Naive B cell (primary cell): ENCODE measurements at regions not wholly inside any gene's neighbourhood (a gene's known extent, or its start where the extent isn't known, plus 50 kb on each side); places are given as distances from the start of the nearest gene placed in this dataset.
"Not testable (repeated sequence)": the region's sequence is repeated elsewhere in the genome, so short reads cannot be mapped to it uniquely, and the experiment has no call there.

Source experiments
- ATAC-seq, 2 donors: fragments of 150-1000 bp; cut with Tn5 transposase; 2 replicates each; pipeline ENCODE4 v1.10.0; 2021; ENCODE audit warnings: low read depth in 2 of 2, mild to moderate bottlenecking in 2 of 2, moderate library complexity in 2 of 2
- DNase-seq: peaks from one replicate; pipeline ENCODE4 v3.0.0; 2022
- H3K27ac Mint-ChIP-seq, 6 donors: one replicate each; pipeline ENCODE4 v1.8.0; 2020 to 2022; ENCODE audit warnings: mild to moderate bottlenecking in 6 of 6, mixed read lengths in 6 of 6, moderate library complexity in 5 of 6, inconsistent platforms in 2 of 6
- H3K27me3 Mint-ChIP-seq, 3 donors: one replicate each; pipeline ENCODE4 v1.8.0; 2021 to 2022; ENCODE audit warnings: mixed read lengths in 3 of 3, mild to moderate bottlenecking in 1 of 3
- H3K36me3 Mint-ChIP-seq, 2 donors: one replicate each; pipeline ENCODE4 v1.8.0; 2020 to 2022; ENCODE audit warnings: mixed read lengths in 2 of 2, inconsistent platforms in 1 of 2, mild to moderate bottlenecking in 1 of 2
- H3K4me1 Mint-ChIP-seq, 3 donors: one replicate each; pipeline ENCODE4 v1.8.0; 2020 to 2022; ENCODE audit warnings: mixed read lengths in 3 of 3, inconsistent platforms in 1 of 3, mild to moderate bottlenecking in 1 of 3, moderate library complexity in 1 of 3
- H3K4me3 Mint-ChIP-seq, 8 donors: one replicate each; pipeline ENCODE4 v1.8.0; 2020 to 2022; ENCODE audit warnings: mild to moderate bottlenecking in 8 of 8, mixed read lengths in 8 of 8, moderate library complexity in 8 of 8, inconsistent platforms in 2 of 8
- H3K9me3 Mint-ChIP-seq, 7 donors: one replicate each; pipeline ENCODE4 v1.8.0; 2020 to 2022; ENCODE audit warnings: mixed read lengths in 7 of 7, mild to moderate bottlenecking in 5 of 7, inconsistent platforms in 2 of 7, moderate library complexity in 1 of 7

GRCh38 chrX:82528525-82528924, 979.6 kb upstream of the POU3F4 start:
- Mint-ChIP-seq H3K27me3 (no peaks in the 10 kb centered on the region), H3K4me3 (no peak overlapping the region)

GRCh38 chrX:82534086-82534597, 973.9 kb upstream of the POU3F4 start:
- Mint-ChIP-seq H3K4me3 (no peak overlapping the region), H3K9me3 (peaks cover 0 to 5% (median 0%) of the 10 kb centered on the region in 7 donors), H3K27me3 (no peaks in the 10 kb centered on the region), H3K27ac (no peak overlapping the region), H3K36me3 (no peaks in the 10 kb centered on the region), H3K4me1 (no peaks in the 10 kb centered on the region)
- ATAC-seq (no peak), DNase-seq (no peak)

More at GRCh38 chrX:82528525-82528924, 979.6 kb upstream of the POU3F4 start:
- Mint-ChIP-seq H3K4me1 (no peaks in the 10 kb centered on the region), H3K27ac (no peak overlapping the region), H3K36me3 (no peaks in the 10 kb centered on the region), H3K9me3 (peaks cover 0 to 2% (median 0%) of the 10 kb centered on the region in 7 donors)
- no peak for ATAC-seq
- no peak for DNase-seq

- H3K9me3 Mint-ChIP-seq, DNase-seq, ATAC-seq, H3K36me3 Mint-ChIP-seq, H3K27me3 Mint-ChIP-seq, H3K4me3 Mint-ChIP-seq, H3K27ac Mint-ChIP-seq, H3K4me1 Mint-ChIP-seq: not testable (repeated sequence)
Measured at GRCh38 chrX:82537205-82537604, 970.9 kb upstream of the POU3F4 start.

- Mint-ChIP-seq H3K36me3 (no peaks in the 10 kb centered on the region), H3K4me1 (no peaks in the 10 kb centered on the region), H3K27me3 (no peaks in the 10 kb centered on the region), H3K4me3 (no peak overlapping the region), H3K27ac (no peak overlapping the region), H3K9me3 (peaks cover 0 to 11% (median 0%) of the 10 kb centered on the region in 7 donors)
- DNase-seq (no peak), ATAC-seq (no peak)
Measured at GRCh38 chrX:82541822-82542221, 966.3 kb upstream of the POU3F4 start.

GRCh38 chrX:82552201-82552600, 955.9 kb upstream of the POU3F4 start:
- not testable (repeated sequence) for H3K27me3 Mint-ChIP-seq, H3K36me3 Mint-ChIP-seq, ATAC-seq, H3K4me1 Mint-ChIP-seq, H3K4me3 Mint-ChIP-seq, DNase-seq, H3K27ac Mint-ChIP-seq
- H3K9me3 Mint-ChIP-seq = peaks cover 1 to 13% (median 4%) of the 10 kb centered on the region in 7 donors

- H3K27ac Mint-ChIP-seq = no peak overlapping the region
- no peak for DNase-seq
- peaks cover 0 to 6% (median 3%) of the 10 kb centered on the region in 7 donors for H3K9me3 Mint-ChIP-seq
- no peaks in the 10 kb centered on the region for H3K27me3 Mint-ChIP-seq
- no peaks in the 10 kb centered on the region for H3K4me1 Mint-ChIP-seq
- H3K4me3 Mint-ChIP-seq = no peak overlapping the region
- H3K36me3 Mint-ChIP-seq = no peaks in the 10 kb centered on the region
- ATAC-seq = no peak
Measured at GRCh38 chrX:82556588-82556987, 951.5 kb upstream of the POU3F4 start.

GRCh38 chrX:82585868-82586267, 922.2 kb upstream of the POU3F4 start:
- Mint-ChIP-seq H3K9me3 (peaks cover 0 to 4% (median 0%) of the 10 kb centered on the region in 7 donors), H3K36me3 (no peaks in the 10 kb centered on the region), H3K4me1 (no peaks in the 10 kb centered on the region), H3K4me3 (no peak overlapping the region), H3K27me3 (no peaks in the 10 kb centered on the region), H3K27ac (no peak overlapping the region)
- DNase-seq = no peak
- ATAC-seq = no peak

GRCh38 chrX:82589410-82589809, 918.7 kb upstream of the POU3F4 start:
- Mint-ChIP-seq H3K4me3 (no peak overlapping the region), H3K4me1 (no peaks in the 10 kb centered on the region), H3K27ac (no peak overlapping the region), H3K9me3 (peaks cover 0 to 4% (median 2%) of the 10 kb centered on the region in 7 donors), H3K36me3 (no peaks in the 10 kb centered on the region), H3K27me3 (no peaks in the 10 kb centered on the region)
- DNase-seq (no peak), ATAC-seq (no peak)

- DNase-seq (no peak), ATAC-seq (no peak)
- no peak overlapping the region for H3K4me3 Mint-ChIP-seq
- H3K27me3 Mint-ChIP-seq = no peaks in the 10 kb centered on the region
- no peaks in the 10 kb centered on the region for H3K4me1 Mint-ChIP-seq
- no peak overlapping the region for H3K27ac Mint-ChIP-seq
- peaks cover 0 to 4% (median under 1%) of the 10 kb centered on the region in 7 donors for H3K9me3 Mint-ChIP-seq
- no peaks in the 10 kb centered on the region for H3K36me3 Mint-ChIP-seq
Measured at GRCh38 chrX:82591421-82591820, 916.7 kb upstream of the POU3F4 start.

- Mint-ChIP-seq H3K9me3 (peaks cover 2 to 30% (median 10%) of the 10 kb centered on the region in 7 donors), H3K27me3 (no peaks in the 10 kb centered on the region), H3K4me1 (no peaks in the 10 kb centered on the region), H3K4me3 (no peak overlapping the region), H3K36me3 (no peaks in the 10 kb centered on the region), H3K27ac (no peak overlapping the region)
- DNase-seq (no peak), ATAC-seq (no peak)
Measured at GRCh38 chrX:82626978-82627377, 881.1 kb upstream of the POU3F4 start.

GRCh38 chrX:82627568-82627967, 880.5 kb upstream of the POU3F4 start:
- DNase-seq (no peak), ATAC-seq (no peak)
- Mint-ChIP-seq H3K9me3 (peaks cover 2 to 31% (median 10%) of the 10 kb centered on the region in 7 donors), H3K27ac (no peak overlapping the region), H3K27me3 (no peaks in the 10 kb centered on the region), H3K4me3 (no peak overlapping the region), H3K4me1 (no peaks in the 10 kb centered on the region), H3K36me3 (no peaks in the 10 kb centered on the region)

GRCh38 chrX:82648062-82648461, 860.0 kb upstream of the POU3F4 start:
- Mint-ChIP-seq H3K27me3 (no peaks in the 10 kb centered on the region), H3K4me3 (no peak overlapping the region), H3K9me3 (peaks cover 3 to 24% (median 5%) of the 10 kb centered on the region in 7 donors), H3K36me3 (no peaks in the 10 kb centered on the region), H3K27ac (no peak overlapping the region), H3K4me1 (no peaks in the 10 kb centered on the region)
- ATAC-seq (no peak), DNase-seq (no peak)

GRCh38 chrX:82649645-82650044, 858.4 kb upstream of the POU3F4 start:
- H3K36me3 Mint-ChIP-seq = no peaks in the 10 kb centered on the region
- H3K9me3 Mint-ChIP-seq = peaks cover 2 to 14% (median 5%) of the 10 kb centered on the region in 7 donors
- H3K27ac Mint-ChIP-seq = no peak overlapping the region
- H3K27me3 Mint-ChIP-seq = no peaks in the 10 kb centered on the region
- no peak overlapping the region for H3K4me3 Mint-ChIP-seq
- DNase-seq (no peak), ATAC-seq (no peak)
- H3K4me1 Mint-ChIP-seq = no peaks in the 10 kb centered on the region

- Mint-ChIP-seq H3K27ac (no peak overlapping the region), H3K9me3 (peaks cover 0 to 3% (median 0%) of the 10 kb centered on the region in 7 donors), H3K27me3 (no peaks in the 10 kb centered on the region), H3K4me1 (no peaks in the 10 kb centered on the region), H3K36me3 (no peaks in the 10 kb centered on the region), H3K4me3 (no peak overlapping the region)
- DNase-seq = no peak
- ATAC-seq = no peak
Measured at GRCh38 chrX:82658492-82658891, 849.6 kb upstream of the POU3F4 start.

GRCh38 chrX:82666355-82666754, 841.7 kb upstream of the POU3F4 start:
- Mint-ChIP-seq H3K4me3 (no peak overlapping the region), H3K4me1 (no peaks in the 10 kb centered on the region), H3K27ac (no peak overlapping the region), H3K27me3 (no peaks in the 10 kb centered on the region), H3K9me3 (peaks cover 0 to 6% (median 0%) of the 10 kb centered on the region in 7 donors), H3K36me3 (no peaks in the 10 kb centered on the region)
- no peak for DNase-seq
- ATAC-seq = no peak
